Astrocyte of the spinal cord (primary cell): ENCODE measurements at regions not wholly inside any gene's neighbourhood (a gene's known extent, or its start where the extent isn't known, plus 50 kb on each side); places are given as distances from the start of the nearest gene placed in this dataset.

ENCODE experiments used
- DNase-seq: peaks from one replicate; pipeline ENCODE4 v3.0.0; 2011; ENCODE audit warnings: low read depth, low spot score
- H3K4me3 ChIP-seq: 2 replicates; pipeline ENCODE4 v1.5.1; 2011; ENCODE audit warnings: low read depth, mild to moderate bottlenecking, low read length, moderate library complexity
- CTCF ChIP-seq: IDR thresholded peaks from 2 replicates; pipeline ENCODE4 v1.5.1; 2012; ENCODE audit warnings: low read depth, mild to moderate bottlenecking, low read length, inconsistent platforms
- in situ Hi-C: cut with HindIII; loops from 2 replicates; pipeline ENCODE4 v1.10.0; 2017; ENCODE audit warnings: low sequenced_read_pairs

- TF ChIP-seq CTCF: no peak
- no peak for DNase-seq
- in situ Hi-C loops: no loop called here
- H3K4me3 ChIP-seq: no peak overlapping the region
Observed at GRCh38 chrX:115901241-115901640, 269.3 kb upstream of the AGTR2 start.

GRCh38 chrX:115902995-115903394 is 267.5 kb upstream of the AGTR2 start:
- no peak overlapping the region for H3K4me3 ChIP-seq
- no peak for DNase-seq
- in situ Hi-C loops: no loop called here
- TF ChIP-seq CTCF: no peak

- H3K4me3 ChIP-seq: no peak overlapping the region
- DNase-seq: no peak
- TF ChIP-seq CTCF: no peak
- in situ Hi-C loops: no loop called here
Observed at GRCh38 chrX:115906276-115906675, 264.3 kb upstream of the AGTR2 start.

GRCh38 chrX:115906881-115907280 is 263.7 kb upstream of the AGTR2 start:
- in situ Hi-C loops: no loop called here
- H3K4me3 ChIP-seq: no peak overlapping the region
- DNase-seq: no peak
- no peak for TF ChIP-seq CTCF

GRCh38 chrX:115909017-115909416 is 261.5 kb upstream of the AGTR2 start:
- no peak for TF ChIP-seq CTCF
- DNase-seq: no peak
- in situ Hi-C loops: no loop called here
- H3K4me3 ChIP-seq: no peak overlapping the region

- in situ Hi-C loops: no loop called here
- DNase-seq: no peak
- H3K4me3 ChIP-seq: no peak overlapping the region
- no peak for TF ChIP-seq CTCF
Observed at GRCh38 chrX:115911967-115912366, 258.6 kb upstream of the AGTR2 start.

- H3K4me3 ChIP-seq: no peak overlapping the region
- DNase-seq: no peak
- in situ Hi-C loops: no loop called here
- peak; percentile 20 for TF ChIP-seq CTCF
Observed at GRCh38 chrX:115912372-115912897, 258.1 kb upstream of the AGTR2 start.
